Kidney tubule cell (primary cell): ENCODE measurements at regions not wholly inside any gene's neighbourhood (a gene's known extent, or its start where the extent isn't known, plus 50 kb on each side); places are given as distances from the start of the nearest gene placed in this dataset.
A peak's percentile ranks its signal among the peaks of the same experiment; 100 is the strongest.

Source experiments
- DNase-seq: peaks from one replicate; pipeline ENCODE4 v3.0.0-alpha.2; 2018; ENCODE audit warnings: low spot score

- DNase-seq = peak; percentile 15
Observed at GRCh38 chr20:10771435-10772140, 97.8 kb upstream of the JAG1 start.

- DNase-seq = no peak
Observed at GRCh38 chr20:10774357-10774943, 100.7 kb upstream of the JAG1 start.

- peak; percentile 41 for DNase-seq
Observed at GRCh38 chr20:10777710-10778109, 103.9 kb upstream of the JAG1 start.

- no peak for DNase-seq
Observed at GRCh38 chr20:10779911-10780310, 106.1 kb upstream of the JAG1 start.

DNA sequence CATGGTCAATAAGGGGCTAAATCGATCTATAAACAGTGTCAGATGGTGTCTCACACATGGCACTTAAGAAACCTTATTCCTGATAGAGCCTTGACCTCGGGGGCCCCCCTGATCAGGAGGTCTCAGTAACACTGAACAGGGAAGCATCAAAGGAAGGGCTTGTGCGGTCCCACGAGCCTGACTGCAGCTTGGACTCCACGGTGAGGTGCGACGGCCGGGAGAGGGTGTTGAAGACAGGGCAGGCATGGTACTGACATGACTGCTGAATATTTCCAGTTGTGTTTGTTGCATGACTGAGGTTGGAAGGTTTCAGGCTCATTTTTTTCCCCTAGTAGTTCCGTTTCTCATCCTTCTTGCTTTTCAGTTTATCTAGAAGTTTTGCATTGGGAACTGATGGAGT is 107.1 kb upstream of the JAG1 start:
- DNase-seq = no peak

GRCh38 chr20:10781526-10781925 is 107.7 kb upstream of the JAG1 start:
- no peak for DNase-seq

- peak; percentile 55 for DNase-seq
Observed at GRCh38 chr20:10783707-10784553, 110.1 kb upstream of the JAG1 start.

GRCh38 chr20:10784554-10785183 is 110.9 kb upstream of the JAG1 start:
- no peak for DNase-seq

GRCh38 chr20:10786678-10787077 is 112.9 kb upstream of the JAG1 start:
- no peak for DNase-seq

- no peak for DNase-seq
Observed at GRCh38 chr20:10788055-10788454, 114.3 kb upstream of the JAG1 start.

DNA sequence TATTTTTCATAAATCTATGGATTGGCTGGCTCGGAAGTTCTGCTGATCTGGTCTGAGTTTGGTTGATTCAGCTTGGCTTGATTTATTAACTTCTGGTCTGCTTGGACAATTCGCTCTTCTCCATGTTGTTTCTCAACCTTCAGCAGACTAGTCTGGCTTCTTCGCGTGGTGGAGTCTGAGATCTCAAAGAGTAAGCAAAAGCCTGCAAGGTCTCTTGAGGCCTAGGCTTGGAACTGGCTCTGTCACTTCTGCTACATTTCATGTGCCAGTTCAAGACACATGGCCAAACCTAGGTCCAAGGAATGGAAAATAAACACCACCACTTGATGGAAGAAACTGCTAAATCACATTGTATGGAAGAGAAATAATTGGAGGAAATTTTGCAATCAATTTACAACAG is 115.1 kb upstream of the JAG1 start:
- DNase-seq = no peak

GRCh38 chr20:10789386-10789785 is 115.6 kb upstream of the JAG1 start:
- no peak for DNase-seq

- peak; percentile 18 for DNase-seq
Observed at GRCh38 chr20:10790013-10790412, 116.2 kb upstream of the JAG1 start.

DNA sequence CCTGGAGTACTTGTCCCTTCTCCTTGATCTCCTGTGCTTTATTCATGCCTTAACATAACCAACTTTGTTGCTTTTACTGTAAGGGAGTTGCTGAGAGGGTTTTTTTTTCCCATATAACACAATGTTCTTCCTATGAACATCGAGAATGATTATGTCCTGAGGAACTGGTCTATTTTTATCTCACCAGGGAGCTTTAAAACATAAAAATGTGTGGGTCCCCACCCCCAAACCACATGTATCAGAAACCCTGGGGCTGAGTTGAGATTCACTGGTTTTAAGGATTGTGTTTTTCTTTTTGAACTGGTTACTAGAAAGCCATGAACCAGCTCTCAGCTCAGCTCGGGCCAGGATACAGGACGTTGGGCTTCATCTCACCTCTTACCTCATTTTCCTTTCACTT is 118.5 kb upstream of the JAG1 start:
- no peak for DNase-seq

DNA sequence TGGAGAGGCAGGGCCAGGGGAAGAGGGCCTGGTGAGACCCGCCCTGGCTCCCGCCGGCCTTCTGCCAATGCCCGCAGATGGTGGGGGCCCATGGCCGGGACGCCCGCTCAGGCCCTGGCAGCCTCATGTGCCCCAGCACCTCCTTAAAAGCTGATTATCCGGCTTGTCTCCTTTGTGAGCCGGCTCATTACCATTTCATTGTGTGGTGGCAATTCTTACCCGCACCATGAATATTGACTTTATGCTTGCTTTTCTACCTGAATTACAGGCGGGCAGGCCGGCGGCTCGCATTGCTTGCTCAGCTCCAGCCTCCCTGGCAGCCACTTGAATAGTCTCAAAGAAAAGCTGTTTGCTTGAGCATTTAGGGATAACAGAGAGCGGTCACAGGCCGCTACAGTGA is 120.0 kb upstream of the JAG1 start:
- DNase-seq = no peak

DNA sequence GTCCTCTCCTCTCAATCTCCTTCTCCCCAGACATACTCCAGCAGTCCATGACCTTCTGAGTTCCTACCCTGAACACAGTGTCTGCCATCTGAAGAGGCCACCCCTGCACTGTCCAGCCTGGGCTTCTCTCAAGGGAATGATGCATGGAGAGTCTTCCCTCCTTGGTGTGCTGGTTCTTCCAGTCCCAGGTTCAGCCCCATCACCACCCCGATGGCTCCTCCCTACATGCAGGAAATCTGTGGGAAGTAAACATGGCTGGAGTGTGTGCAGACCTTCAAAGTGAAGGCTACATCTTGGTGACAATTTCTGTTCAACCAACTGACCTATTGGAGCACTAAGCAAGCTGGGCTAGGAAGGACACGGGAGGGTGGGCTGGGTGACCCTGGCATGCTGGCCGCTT is 121.0 kb upstream of the JAG1 start:
- no peak for DNase-seq

- no peak for DNase-seq
Observed at GRCh38 chr20:10795286-10796026, 121.7 kb upstream of the JAG1 start.

DNA sequence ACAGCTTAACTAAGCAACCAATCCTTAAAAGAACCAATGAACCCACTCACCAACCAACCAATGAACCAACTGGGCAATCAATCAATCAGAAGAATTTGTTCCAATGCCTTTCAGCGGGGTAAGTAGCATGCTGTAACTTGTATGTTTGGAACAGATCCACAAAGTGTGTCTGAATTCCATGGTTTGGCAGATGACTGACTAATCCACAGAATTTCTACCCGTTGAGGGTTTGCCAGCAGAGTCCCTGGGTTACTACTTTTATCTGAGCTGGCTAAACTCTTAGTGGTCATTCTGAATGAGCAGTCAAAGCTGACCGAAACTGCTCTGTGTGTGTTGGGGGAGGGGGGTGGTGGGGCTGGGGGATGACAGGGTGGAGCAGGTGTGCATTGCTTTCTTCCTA is 125.0 kb upstream of the JAG1 start:
- DNase-seq = peak; percentile 46

- peak; percentile 13 for DNase-seq
Observed at GRCh38 chr20:10799735-10800134, 125.9 kb upstream of the JAG1 start.

DNA sequence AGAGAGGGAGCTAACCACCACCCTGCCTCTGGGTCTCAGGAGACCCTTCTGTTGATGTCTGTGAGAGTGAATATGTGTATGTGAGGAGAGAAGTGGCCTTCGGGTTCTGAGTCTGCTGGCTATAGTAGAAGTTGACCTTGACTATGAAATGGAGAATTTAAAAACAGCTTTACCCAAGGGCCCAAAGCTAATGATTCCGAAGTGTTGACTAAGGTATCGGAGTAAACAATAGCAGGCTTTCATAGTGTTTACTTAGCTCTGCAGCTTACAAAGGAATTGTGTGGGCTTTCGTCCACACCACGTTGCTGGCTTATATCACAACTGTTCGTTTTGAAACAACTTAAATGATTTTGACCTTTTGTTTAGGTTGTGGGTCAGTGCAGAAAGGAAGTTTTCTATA is 126.5 kb upstream of the JAG1 start:
- DNase-seq = no peak

DNA sequence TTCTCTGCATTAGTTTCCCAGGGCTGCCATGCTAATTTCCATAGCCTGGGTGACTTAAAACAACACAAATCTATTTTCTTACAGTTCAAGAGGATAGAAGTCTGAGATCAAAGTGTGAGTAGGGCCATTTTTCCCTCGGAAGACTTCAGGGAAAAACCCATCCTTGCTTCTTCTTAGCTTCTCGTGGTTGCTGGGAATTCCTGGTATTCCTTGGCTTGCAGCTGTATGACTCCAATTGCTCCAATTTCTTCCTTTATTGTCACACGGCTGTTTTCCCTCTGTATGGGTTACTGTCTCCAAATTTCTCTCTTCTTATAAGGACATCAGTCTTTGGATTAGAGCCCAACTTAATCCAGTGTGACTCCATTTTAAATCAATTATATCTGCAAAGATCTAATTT is 128.4 kb upstream of the JAG1 start:
- peak; percentile 68 for DNase-seq

GRCh38 chr20:10805764-10806163 is 132.0 kb upstream of the JAG1 start:
- DNase-seq = no peak
